ENCODE measurements at regions not wholly inside any gene's neighbourhood (a gene's known extent, or its start where the extent isn't known, plus 50 kb on each side); places are given as distances from the start of the nearest gene placed in this dataset.

DNA sequence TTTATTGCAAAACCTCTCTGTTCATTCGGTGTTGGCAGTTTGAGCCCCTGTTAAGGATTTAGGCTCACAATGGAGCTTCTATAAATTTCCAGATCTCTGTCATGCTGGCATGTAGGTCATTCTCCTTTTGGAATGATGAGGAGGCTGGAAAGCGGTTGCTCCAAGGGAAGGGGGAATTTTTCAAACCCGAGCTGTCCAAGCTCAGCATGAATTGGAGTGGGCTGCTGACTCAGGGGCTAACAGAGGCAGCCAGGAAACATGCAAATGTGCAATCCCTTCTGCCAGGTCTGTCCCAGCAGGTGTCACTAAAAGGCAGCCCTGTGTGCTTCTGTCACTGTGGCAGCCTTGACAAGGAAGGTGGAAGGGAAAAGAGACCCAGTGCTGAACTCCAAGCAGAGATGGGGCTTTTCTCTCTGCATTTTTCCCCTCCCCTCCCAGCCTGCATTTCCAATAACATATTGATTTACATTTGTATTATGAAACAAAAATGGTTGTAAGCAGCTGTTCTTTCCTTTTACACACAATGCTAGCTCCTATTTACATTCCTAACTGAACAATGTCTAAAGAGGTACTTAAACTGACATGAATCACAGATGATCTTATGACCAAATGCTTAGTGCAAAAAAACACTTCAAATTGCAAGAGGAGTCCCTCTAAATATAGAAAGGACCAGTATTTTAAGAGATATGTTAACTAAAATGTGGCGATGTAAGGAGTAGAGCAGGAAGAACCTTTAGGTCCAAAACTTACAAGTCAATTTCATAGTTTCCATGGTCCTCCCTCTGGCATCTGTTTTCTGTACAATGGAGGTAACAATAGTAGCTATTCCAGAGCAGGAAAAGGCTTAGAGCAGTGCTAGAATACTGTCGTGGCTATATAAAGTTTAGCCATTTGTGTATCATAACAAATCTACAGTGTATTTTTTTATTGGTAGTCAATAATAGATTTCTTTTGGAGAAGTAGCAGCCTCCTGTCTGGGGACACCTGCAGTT is 84.5 kb upstream of the ATP10A start:
- DNase-seq = no peak

DNA sequence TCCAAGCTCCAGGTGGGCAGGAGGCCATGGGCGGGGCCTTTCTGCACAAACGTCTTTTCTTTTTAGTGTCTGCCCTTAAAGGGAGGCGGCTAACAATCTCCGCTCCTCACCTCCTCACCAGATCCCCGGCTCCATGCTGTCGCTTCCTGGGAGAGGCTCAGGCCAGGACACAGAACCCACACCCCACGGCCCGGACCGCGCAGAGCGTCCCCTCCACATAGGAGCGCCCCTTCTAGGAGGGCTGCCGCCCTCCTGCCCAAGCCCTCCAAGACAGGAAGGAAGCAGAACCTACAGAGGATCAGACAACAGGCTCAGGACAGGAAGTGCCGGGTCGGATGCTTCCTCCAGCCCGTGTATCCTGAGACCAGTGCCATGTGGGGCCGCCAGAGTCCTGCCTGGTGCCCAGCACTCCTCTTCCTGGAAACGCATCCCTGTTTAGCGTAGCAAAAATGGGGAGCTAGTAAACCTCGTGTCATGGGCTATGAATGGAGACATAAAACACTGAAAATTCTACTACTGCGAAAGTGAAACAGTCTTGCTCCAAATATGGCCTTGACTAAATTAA is 83.2 kb upstream of the ATP10A start:
- no peak for DNase-seq

DNA sequence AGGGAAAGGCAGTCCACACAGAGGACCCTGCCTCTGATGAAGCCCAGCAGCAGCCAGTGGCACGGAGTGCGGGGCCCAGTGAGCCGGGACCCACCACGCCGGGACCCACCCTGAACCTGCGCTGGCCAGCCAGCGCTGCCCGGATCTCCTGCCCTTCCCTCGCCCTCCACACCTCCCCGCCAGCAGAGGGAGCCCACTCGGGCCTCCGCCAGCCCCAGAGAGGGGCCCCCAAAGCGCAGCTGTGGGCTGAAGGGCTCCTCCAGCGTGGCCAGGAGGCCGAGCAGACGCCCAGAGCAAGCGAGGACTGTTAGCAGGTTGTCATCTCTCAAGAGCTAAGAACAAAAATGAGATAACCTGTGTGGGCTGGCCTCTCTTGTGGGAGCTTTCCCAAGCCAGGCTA is 81.3 kb upstream of the ATP10A start:
- DNase-seq = no peak

DNA sequence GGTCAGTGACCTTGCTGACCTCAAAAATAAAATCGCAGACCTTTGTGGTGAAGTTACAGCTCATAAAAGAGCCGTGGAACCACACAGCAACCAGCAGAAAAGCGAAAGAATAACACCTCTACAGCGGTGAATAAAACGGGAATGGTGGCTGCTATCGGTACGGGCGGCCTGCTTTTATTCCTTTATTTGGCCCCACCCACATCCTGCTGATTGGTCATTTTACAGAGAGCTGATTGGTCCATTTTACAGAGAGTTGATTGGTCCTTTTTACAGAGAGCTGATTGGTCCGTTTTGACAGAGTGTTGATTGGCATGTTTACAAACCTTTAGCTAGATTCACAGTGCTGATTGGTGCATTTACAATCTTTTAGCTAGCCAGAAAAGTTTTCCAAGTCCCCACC is 80.7 kb upstream of the ATP10A start:
- no peak for DNase-seq

DNA sequence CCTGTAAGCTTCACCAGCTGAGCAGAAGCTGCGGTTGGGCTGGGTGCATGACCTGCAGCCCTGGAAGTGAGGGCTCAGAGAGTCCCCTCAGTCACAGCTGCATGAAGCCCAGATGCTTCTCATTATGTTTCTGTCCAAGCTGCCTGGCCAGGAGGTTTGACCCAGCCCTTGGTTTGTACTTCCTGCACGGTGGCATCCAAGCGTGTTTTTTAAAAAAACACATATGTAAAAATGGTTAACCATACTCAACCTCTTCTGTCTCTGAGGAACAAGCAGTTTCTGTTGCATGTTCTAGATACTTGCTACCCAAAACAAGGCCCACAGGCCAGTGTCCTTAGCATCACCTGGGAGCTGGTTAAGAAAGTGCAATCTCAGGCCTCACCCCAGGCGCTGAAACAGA is 76.0 kb upstream of the ATP10A start:
- DNase-seq = no peak

DNA sequence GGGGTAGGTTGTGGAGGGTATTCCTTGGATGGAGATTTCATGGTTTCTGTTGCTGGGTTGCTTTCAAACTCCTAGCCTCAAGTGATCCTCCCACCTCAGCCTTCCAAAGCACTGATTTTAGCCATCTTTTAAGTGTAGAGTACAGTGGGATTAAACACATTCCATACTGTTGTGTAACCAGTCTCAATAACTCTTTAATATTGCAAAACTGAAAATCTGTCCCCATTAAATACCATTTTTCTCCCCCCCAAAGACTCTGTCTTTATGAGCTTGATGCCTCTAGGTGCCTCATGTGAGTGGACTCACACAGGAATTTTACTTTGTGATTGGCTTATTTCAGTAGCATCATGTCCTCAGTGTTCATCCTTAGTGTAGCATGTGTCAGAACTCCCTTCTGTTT is 74.7 kb upstream of the ATP10A start:
- no peak for DNase-seq

DNA sequence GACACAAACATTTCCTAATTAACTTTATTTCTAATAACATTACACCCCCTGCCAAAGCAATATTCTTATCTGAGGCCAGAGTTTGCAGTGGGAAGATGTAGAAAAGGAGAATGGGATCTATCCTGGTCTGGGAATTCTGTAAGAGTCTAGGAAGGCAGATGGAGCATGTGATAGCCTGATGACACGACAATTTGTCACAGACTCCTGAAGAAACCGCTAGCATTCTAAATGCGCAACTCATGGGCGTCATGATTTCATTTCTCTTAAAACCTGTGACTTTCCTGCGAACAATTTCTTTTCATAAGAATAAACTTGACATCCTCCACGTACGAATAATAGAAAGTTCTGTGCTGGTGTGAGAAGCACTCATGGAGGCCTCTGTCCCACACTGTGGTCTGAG is 72.9 kb upstream of the ATP10A start:
- no peak for DNase-seq

DNA sequence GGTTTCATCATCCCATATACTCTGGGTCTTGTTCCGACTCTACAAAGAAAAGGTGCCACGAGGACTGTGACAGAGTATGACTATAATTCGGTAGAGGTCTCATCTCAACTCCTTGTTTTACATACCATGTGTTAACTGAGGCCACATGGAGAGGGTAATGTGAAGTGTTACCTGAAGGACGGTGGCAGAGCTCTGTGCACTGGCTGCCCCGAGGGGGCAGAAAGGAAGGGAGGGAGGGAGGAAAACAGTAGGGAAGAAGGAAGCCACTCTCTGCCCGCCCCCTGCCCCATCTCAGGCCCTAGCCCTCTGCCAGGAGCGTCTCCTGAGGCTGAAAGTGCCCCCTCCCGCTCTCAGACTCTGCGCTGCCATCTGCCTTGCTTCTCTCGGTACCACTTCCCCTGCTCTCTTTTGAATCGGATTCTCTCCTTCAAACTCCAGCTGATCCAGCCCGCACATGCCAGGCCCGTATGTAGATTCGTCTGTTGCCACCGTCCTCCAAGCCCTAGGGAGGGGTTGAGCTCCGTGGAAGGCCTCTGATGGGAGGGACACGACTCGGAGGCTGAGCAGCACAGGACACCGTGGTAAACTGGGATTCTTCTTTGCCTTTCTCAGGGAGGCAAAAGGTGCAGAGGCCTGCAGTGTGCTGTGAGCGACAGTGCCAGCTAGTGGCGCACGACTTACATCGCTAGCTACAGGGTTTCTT is 70.5 kb upstream of the ATP10A start:
- no peak for DNase-seq

DNA sequence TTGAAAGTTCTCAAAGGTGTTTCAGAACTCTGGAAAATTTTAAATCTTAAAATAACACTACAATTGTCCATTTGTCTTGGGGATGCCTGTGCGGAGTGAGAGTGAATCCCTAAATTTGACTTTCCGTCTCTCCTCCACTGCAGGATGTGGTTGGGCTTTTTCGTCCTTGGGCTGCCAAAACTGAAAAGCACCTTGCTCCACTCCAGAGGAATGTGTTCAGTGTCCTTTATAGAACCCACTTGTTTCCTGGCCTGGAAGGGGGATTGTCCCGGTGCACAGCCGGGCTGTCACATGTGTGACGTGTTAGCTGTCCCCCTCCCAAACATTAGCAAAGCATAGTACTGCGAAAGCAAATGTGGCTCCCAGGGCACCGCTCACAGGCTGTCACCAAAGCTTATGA is 69.6 kb upstream of the ATP10A start:
- DNase-seq = no peak

DNA sequence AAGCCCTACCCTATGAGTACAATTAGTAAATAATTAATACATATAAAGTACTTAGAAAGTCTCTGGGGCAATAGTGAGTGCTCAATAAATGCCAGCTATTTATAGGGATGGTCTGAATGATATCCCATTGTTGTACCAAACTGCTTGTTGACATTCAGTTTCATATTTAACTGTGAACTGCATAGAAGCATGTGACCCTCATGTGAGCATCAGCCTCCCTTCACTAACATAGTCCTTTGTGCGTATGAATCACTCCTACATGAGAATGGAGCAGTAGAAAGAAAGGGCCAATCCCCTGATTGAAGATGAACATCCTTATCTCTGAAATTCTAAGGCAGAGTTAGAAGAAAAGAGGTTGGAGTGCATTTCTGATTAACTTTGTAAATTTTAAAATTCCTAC is 68.7 kb upstream of the ATP10A start:
- no peak for DNase-seq

DNA sequence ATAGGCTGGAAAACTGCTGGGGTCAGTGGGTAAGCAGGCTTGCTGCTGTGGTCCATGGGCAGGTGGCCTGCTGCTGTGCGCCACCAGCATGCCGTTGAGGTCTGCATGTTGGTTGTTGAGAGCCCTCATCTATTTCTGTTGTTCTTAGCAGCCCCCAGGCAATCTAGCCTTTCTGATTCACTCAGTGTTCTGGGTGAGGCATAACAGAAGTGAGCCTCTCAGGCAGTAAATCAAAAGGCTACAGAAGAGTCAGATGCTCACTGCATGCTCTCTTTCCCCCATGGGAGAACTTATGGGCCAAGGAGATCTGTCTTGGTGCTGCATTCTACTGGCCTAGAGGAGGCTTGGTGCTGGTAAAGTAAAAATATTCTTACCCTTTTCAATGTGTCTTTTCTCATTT is 67.8 kb upstream of the ATP10A start:
- DNase-seq = no peak

Measured in NCI-H446 treated with DMSO at 0.1 percent for 48 hours (cell line).